Endothelial cell of umbilical vein (primary cell): ENCODE measurements at regions not wholly inside any gene's neighbourhood (a gene's known extent, or its start where the extent isn't known, plus 50 kb on each side); places are given as distances from the start of the nearest gene placed in this dataset.
A peak's percentile ranks its signal among the peaks of the same experiment; 100 is the strongest.

Source experiments
- BruUV-seq: library from RNA; stranded (reverse); fragments of 400-500 nt; replicated peaks from 2 replicates; lab custom pipeline; 2021; lab: Mats Ljungman, UMichigan
- CTCF ChIA-PET: fragments of 300-600, 350-600 bp; sonication (Branson Sonifier 250); formaldehyde crosslinking; loops from one replicate; lab custom pipeline; 2021; ENCODE audit warnings: antibody characterized with exemption, inconsistent platforms; lab: Charles Lee
- POLR2A ChIA-PET: fragments of 300-600, 350-600 bp; sonication (Branson Sonifier 250); formaldehyde crosslinking; loops from one replicate; lab custom pipeline; 2021; ENCODE audit warnings: antibody characterized with exemption, inconsistent platforms; lab: Charles Lee
- DNase-seq: peaks from one replicate; pipeline ENCODE4 v3.0.0-alpha.2; 2011; ENCODE audit warnings: low read depth, low spot score
- FAIRE-seq: peaks from 2 replicates; lab custom pipeline; 2011; peaks lifted over from hg19 to GRCh38; lab: Jason Lieb, UNC
- H2AFZ ChIP-seq: 2 replicates; pipeline ENCODE4 v1.6.0; 2012; ENCODE audit warnings: low read depth, low read length, control low read depth, inconsistent platforms
- H3K27ac ChIP-seq: 2 replicates; pipeline ENCODE4 v1.5.1; 2011; ENCODE audit warnings: low read depth, mild to moderate bottlenecking, control low read depth, low read length, moderate library complexity; ENCODE audit not compliant: insufficient read depth
- H3K27me3 ChIP-seq, 2 experiments: 2 replicates each; pipeline versions ENCODE4 v1.6.0 to v1.6.1; 2011; ENCODE audit warnings: low read length in 2 of 2, mixed read lengths in 1 of 2; ENCODE audit not compliant: control insufficient read depth in 2 of 2, insufficient read depth in 2 of 2
- H3K36me3 ChIP-seq, 2 experiments: 2 replicates in 1 of 2; 3 replicates in 1 of 2; pipeline ENCODE4 v1.5.1; 2011; ENCODE audit warnings: low read length in 2 of 2, mild to moderate bottlenecking in 1 of 2, moderate library complexity in 1 of 2; ENCODE audit not compliant: control insufficient read depth in 2 of 2, insufficient read depth in 2 of 2; ENCODE audit errors: extremely low read depth in 1 of 2
- H3K4me1 ChIP-seq: 3 replicates; pipeline ENCODE4 v1.5.1; 2011; ENCODE audit warnings: mild to moderate bottlenecking, low read length; ENCODE audit not compliant: control insufficient read depth, insufficient read depth; ENCODE audit errors: extremely low read depth
- H3K4me2 ChIP-seq: 2 replicates; pipeline ENCODE4 v1.6.1; 2011; ENCODE audit warnings: low read length, control low read depth, mixed read lengths; ENCODE audit not compliant: insufficient read depth
- H3K4me3 ChIP-seq, 3 experiments: fragments of 200-600 bp in 1 of 3; sonication (generic), shearing (Covaris generic) in 1 of 3; replicated peaks in 1 of 3; 2 replicates each; pipeline ENCODE4 v1.5.1; 2011 to 2016; ENCODE audit warnings: control low read depth in 3 of 3, low read length in 3 of 3, mild to moderate bottlenecking in 2 of 3, inconsistent platforms in 1 of 3, low read depth in 1 of 3, moderate library complexity in 1 of 3; ENCODE audit not compliant: insufficient read depth in 1 of 3
- H3K79me2 ChIP-seq: 2 replicates; pipeline ENCODE4 v1.6.0; 2012; ENCODE audit warnings: low read length, inconsistent platforms; ENCODE audit not compliant: control insufficient read depth, insufficient read depth
- H3K9ac ChIP-seq: replicated peaks from 2 replicates; pipeline ENCODE3; 2011; ENCODE audit warnings: low read length, control low read depth; ENCODE audit not compliant: insufficient read depth; ENCODE audit errors: extremely low read depth
- H3K9me1 ChIP-seq: replicated peaks from 3 replicates; pipeline ENCODE4 v1.6.0; 2011; ENCODE audit warnings: mild to moderate bottlenecking, low read length; ENCODE audit not compliant: control insufficient read depth, insufficient read depth; ENCODE audit errors: extremely low read depth
- H3K9me3 ChIP-seq: replicated peaks from 2 replicates; pipeline ENCODE4 v1.5.1; 2012; ENCODE audit warnings: low read length, inconsistent platforms; ENCODE audit not compliant: control insufficient read depth, insufficient read depth
- H4K20me1 ChIP-seq: replicated peaks from 2 replicates; pipeline ENCODE3; 2011; ENCODE audit warnings: mild to moderate bottlenecking, low read length; ENCODE audit not compliant: control insufficient read depth, insufficient read depth; ENCODE audit errors: extremely low read depth
- CTCF ChIP-seq, 2 donors: IDR thresholded peaks; 1 replicate in 1 of 2; 2 replicates in 1 of 2; pipeline ENCODE4 v1.5.1; 2011; ENCODE audit warnings: low read length in 2 of 2, mild to moderate bottlenecking in 2 of 2, moderate library complexity in 2 of 2, control low read depth in 1 of 2, inconsistent platforms in 1 of 2, low read depth in 1 of 2; ENCODE audit not compliant: insufficient read depth in 1 of 2; ENCODE audit errors: extremely low read depth in 1 of 2
- EZH2 ChIP-seq: IDR thresholded peaks from 2 replicates; pipeline ENCODE4 v1.6.1; 2012; ENCODE audit warnings: borderline replicate concordance, low read depth, mild to moderate bottlenecking, moderate library complexity, low read length, inconsistent platforms; ENCODE audit not compliant: severe bottlenecking
- FOS ChIP-seq: IDR thresholded peaks from 2 replicates; pipeline ENCODE4 v1.6.1; 2011; ENCODE audit warnings: mild to moderate bottlenecking, low read length, moderate library complexity, borderline replicate concordance; ENCODE audit not compliant: insufficient read depth
- GATA2 ChIP-seq: IDR thresholded peaks from 2 replicates; pipeline ENCODE4 v1.7.0; 2011; ENCODE audit warnings: low read depth, mild to moderate bottlenecking, moderate library complexity, mixed read lengths, low read length; ENCODE audit not compliant: insufficient read length, insufficient read depth
- JUN ChIP-seq: IDR thresholded peaks from 2 replicates; pipeline ENCODE4 v1.6.1; 2011; ENCODE audit warnings: borderline replicate concordance, low read depth; ENCODE audit not compliant: insufficient read length, insufficient read depth
- MAX ChIP-seq: IDR thresholded peaks from 2 replicates; pipeline ENCODE4 v1.6.1; 2011; ENCODE audit not compliant: insufficient read depth, insufficient read length
- MYC ChIP-seq: IDR thresholded peaks from one replicate; pipeline ENCODE4 v1.6.1; 2011; ENCODE audit warnings: mild to moderate bottlenecking, low read depth, low read length
- POLR2A ChIP-seq: IDR thresholded peaks from 2 replicates; pipeline ENCODE4 v1.6.1; 2012; ENCODE audit warnings: low read depth, mild to moderate bottlenecking, control low read depth, low read length
- POLR2AphosphoS5 ChIP-seq: IDR thresholded peaks from 2 replicates; pipeline ENCODE4 v1.6.1; 2012; ENCODE audit warnings: low read depth, mild to moderate bottlenecking, control low read depth, low read length, moderate library complexity; ENCODE audit not compliant: insufficient read depth
- dilution Hi-C: fragments of 300-500 bp; cut with MboI; formaldehyde crosslinking; loops from one replicate; pipeline ENCODE4 v1.15.0; 2019; ENCODE audit warnings: low sequenced_read_pairs; ENCODE audit not compliant: extremely low pct_ligation_motif_present
- intact Hi-C: fragments of 100-400 bp; cut with micrococcal nuclease; formaldehyde crosslinking; loops from one replicate; pipeline ENCODE4 v1.10.0; 2022

- Histone ChIP-seq H3K79me2 (no peaks in the 10 kb centered on the region), H3K36me3 (no peaks in the 10 kb centered on the region), H3K9ac (peak overlapping the region; percentile 85), H3K4me1 (peaks cover 17% of the 10 kb centered on the region), H4K20me1 (no peaks in the 10 kb centered on the region), H3K9me1 (no peaks in the 10 kb centered on the region), H2AFZ (peak overlapping the region; percentile 58), H3K27ac (peak overlapping the region; percentile 95), H3K27me3 (no peaks in the 10 kb centered on the region), H3K4me2 (peak overlapping the region; percentile 91), H3K9me3 (no peaks in the 10 kb centered on the region), H3K4me3 (no peak overlapping the region)
- TF ChIP-seq MAX (no peak), CTCF (IDR thresholded peaks at IDR 0.05; ENCODE audit: extremely low read depth in 1 of 2, insufficient read depth in 1 of 2, low read depth in 1 of 2, low read length in 2 of 2) (no peak), FOS (no peak), POLR2AphosphoS5 (no peak), JUN (no peak), MYC (no peak), POLR2A (no peak), GATA2 (no peak), EZH2 (no peak)
- ChIA-PET CTCF (interaction anchor here (1.3 to 1.8 kb wide), 3 partner anchors 11 to 163 kb away, joined by 3 to 9 read pairs (median 3); no protein-coding TSS in a partner anchor), POLR2A (no interaction called here)
- no peak for DNase-seq
- no TSS peak for BruUV-seq
- dilution Hi-C loops = no loop called here
- FAIRE-seq = no peak
- intact Hi-C loops = loop anchor here (1.0 to 5.0 kb wide), 4 partner anchors 15 to 285 kb away; partner anchors contain the start of genes MDM2 and RAP1B
Measured at GRCh38 chr12:68521848-68522502, 88.7 kb upstream of the RAP1B start.
